HG02970 (cell line): ENCODE measurements at regions not wholly inside any gene's neighbourhood (a gene's known extent, or its start where the extent isn't known, plus 50 kb on each side); places are given as distances from the start of the nearest gene placed in this dataset.

ENCODE experiments used
- ATAC-seq: cut with Tn5 transposase; IDR thresholded peaks from one replicate; pipeline ENCODE4 v1.9.1; 2021; ENCODE audit warnings: mild to moderate bottlenecking, moderate library complexity, moderate number of reproducible peaks; ENCODE audit not compliant: unreplicated experiment, low FRiP score

DNA sequence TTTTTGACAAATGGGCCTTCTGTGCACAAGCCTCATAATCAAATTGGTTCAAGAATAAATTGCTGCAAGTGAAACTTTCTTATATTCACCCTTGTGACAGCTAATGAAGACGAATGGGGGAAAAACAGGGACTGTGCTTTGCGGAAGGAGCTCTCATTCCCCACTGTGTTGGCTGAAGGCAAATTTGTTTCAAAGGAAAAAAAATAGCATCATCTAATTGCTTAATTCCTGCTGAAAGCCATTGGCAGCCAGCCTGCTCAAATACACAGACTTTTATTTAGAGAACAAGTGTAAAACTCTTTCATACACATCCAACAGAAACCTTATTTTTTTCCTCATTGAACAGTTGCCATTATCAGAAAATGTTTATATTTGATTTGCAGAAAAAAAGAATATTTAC, 172.3 kb downstream of the ARL6IP6 start:
- no peak for ATAC-seq

DNA sequence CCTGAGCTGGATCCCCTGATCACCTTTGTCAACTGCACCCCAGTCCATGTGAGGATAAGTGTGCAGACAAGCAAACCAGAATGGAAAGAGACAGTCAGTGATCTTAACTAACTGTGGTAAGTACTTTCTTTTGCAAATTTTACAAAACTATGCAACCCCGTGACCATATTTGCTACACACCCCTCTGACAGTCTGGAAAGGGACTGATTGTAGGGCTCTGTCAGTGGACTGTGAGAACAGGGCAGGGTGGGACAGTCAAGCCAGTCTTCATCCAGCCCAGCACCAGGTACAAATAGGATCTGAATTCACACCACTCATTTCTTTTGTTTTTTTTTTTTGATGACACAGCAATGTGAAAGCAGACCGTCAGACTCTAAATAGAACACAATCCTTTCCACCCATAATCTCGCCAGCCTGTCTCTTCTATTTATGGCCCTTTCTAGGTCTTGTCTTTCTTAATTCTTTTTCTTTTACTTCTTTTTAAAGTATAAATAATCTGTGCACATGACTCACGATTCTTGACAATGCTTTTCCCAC, 165.6 kb downstream of the ARL6IP6 start:
- ATAC-seq, result no peak

DNA sequence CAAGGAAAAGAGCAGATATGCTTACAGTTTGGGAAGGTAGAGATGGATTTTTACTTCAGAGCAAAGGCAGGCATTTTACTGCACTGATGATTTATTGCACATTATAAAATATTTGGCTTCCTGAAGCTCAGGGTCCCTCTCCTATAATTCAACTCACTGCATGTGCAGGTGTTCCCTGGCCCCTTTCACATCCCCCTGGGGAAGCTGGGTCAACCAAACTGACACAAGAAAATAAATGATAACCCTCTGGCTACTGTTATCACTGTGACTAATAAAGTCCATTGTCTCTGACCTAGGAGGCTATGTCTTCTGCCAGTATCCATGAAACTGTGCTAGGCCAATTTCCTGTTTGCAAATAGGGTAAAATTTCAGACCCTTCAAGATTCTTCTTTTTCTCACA, 163.1 kb downstream of the ARL6IP6 start:
- ATAC-seq, result no peak

GRCh38 chr2:152879275-152879674, 160.9 kb downstream of the ARL6IP6 start:
- ATAC-seq, result no peak

GRCh38 chr2:152875701-152876695, 157.6 kb downstream of the ARL6IP6 start:
- no peak for ATAC-seq

DNA sequence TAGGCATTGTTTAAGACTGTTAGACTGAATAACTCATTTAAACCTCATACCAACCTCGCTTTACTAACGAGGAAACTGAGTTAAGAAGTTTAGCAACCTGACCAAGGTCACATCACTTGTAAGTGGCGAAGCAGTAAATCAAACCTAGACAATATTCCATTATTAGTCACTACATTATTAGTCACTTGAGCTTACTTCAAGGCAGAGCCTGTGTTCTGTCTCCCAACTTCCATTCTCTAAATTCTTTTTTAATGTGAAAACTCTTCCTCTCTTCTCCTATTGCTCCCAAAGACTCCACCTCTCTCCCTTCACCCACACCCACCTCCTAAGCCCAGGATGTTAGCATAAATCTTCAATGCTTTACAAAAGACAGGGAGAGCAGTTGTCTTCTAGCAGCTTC, 156.5 kb downstream of the ARL6IP6 start:
- no peak for ATAC-seq

DNA sequence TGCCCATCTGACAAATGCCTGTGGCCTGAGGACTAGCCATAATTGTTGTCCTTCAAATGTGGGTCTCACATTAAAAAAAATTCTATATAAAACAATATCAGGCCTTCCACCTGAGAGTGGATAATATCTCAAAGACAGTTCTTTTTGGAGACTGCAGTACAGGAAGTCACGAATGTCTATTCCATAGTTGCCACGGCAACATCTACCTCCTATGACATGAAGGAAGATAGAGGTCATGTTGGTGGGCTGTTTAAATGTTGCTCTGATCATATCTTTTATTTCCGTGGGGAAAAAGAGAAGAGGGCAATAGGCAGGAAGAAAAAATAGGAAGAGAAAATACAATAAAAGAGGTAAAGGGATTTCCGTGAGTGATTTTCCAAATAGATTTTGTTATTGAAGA, 151.8 kb downstream of the ARL6IP6 start:
- no peak for ATAC-seq

DNA sequence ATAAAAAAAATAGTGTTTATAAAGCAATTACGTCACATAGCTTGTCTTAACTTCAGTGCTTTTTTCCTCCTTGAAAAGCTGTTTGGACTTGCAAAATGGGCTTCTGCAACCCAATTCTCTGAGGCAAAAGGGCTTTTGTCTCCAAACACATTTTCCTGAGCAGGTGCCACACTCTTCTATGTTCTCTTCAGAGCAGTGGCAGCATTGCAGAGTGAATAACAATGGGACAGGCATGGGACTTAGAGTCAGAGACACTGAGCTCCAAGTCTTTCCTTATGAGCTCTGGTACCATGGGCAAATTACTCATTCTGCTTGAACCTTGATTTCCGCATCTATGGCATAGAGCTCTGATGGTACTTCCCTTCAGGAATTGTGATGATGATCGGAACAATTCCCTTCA, 149.0 kb downstream of the ARL6IP6 start:
- no peak for ATAC-seq

DNA sequence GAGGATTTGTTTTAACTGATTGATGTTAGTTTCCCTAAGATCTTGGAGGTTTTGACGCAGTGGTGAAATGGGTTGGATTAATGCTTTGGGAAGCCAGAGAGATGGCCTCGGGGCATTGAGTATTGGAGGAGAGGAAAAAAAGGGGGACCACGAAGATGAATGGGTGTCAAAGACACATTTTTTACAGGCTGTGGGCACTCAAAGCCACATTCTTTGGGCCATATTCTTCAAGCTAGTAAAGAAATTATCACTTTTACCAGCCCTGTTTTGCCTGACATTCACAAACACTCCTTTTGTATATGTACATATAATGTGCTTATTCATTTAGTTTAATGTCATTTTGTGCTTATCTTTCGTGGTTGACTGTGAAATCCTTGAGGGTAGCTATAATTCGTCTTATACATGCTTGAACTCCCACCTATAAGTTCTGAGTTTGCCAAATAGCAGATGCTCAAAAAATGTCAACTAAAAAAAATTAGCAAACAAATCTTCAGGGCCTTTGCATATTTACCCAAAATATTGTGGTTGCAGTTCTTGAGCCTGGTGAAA, 146.3 kb downstream of the ARL6IP6 start:
- ATAC-seq, result no peak

GRCh38 chr2:152863826-152864225, 145.4 kb downstream of the ARL6IP6 start:
- ATAC-seq, result no peak

- ATAC-seq, result no peak
These were observed 143.0 kb downstream of the ARL6IP6 start for GRCh38 chr2:152861349-152861942.

DNA sequence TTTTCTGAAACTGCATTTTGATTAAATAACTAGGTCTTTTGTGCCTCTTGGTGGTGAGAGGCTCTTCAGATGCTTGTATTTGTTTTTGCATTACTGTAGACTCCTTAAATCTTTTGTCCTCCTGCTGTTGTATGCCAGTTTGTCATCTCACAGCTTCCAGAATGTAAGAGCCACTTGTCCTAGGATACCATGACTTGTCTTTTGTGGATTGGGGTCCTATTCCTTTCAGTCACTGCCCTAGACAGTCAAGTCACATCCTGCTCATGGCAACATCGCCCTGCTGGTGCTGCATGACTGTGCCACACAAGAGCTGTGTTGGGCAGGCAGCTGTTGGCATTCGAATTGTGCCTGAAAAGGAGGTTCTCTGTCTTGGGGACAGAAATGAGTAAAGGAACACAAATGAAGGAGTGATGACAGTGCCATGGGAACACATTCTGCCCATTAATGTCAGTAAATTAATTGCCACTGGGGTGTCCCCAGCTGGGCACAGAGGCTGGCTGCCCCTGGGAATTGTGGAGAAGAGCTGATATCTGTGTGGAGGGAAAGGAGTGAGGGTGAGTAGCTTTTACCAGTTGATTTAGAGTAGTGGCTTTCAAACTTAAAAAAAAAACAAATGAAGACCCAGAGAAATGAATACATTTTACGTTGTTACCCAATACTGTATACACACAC, 140.3 kb downstream of the ARL6IP6 start:
- ATAC-seq, result no peak

DNA sequence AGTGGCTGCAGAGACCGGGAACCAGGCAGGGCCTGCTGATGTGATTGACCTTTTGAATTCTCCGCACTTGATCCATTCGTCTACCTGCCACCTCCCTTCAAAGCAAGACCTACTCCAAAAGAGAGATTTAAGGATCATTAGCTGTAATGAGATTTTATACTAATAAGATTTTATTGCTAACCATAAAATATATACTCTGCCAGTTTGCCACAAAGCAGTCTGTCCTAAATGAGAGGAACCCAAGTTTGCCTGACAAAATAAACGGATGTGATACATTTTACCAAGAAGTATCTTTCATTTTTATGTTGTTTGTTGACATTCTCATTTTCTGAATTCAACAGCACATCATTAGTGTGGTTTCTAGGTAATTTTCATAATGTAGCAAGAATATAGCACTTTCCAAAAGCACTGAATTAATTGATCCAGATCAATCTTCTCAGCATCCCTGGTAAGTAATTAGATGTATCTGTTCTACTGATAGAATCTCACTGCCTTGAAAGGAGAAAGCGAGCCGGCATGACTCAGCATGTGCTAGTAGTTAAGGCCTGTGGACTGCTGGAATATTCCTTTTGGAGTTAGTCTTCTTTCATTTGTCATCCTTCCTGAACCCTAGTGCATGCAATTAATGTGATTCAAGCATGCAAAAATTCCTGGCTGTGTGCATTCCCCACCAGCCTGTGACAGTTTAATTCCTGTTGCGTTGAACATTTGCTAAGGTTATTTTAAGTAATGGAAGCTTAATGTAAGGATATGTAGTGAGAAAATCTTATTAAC, 128.5 kb downstream of the ARL6IP6 start:
- no peak for ATAC-seq

GRCh38 chr2:152835674-152836073, 117.3 kb downstream of the ARL6IP6 start:
- ATAC-seq, result no peak

DNA sequence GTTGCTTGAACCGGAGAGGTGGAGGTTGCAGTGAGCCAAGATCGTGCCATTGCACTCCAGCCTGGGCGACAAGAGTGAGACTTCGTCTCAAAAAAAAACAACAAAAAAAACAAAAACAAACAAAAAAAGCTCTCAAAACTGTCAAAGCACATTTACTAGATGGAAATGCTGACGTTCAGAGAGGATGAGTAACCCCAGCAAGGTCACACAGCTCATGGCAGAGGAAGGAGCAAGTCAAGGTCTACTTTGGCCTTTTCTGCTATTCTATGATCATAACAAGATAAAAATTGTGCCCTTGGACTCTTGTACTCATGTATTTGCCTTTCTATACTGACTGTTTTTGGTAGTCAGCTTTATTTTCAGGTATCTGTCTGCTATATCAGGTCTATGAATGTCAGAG, 109.5 kb downstream of the ARL6IP6 start:
- ATAC-seq, result no peak

GRCh38 chr2:152826581-152827279, 108.3 kb downstream of the ARL6IP6 start:
- ATAC-seq, result no peak

DNA sequence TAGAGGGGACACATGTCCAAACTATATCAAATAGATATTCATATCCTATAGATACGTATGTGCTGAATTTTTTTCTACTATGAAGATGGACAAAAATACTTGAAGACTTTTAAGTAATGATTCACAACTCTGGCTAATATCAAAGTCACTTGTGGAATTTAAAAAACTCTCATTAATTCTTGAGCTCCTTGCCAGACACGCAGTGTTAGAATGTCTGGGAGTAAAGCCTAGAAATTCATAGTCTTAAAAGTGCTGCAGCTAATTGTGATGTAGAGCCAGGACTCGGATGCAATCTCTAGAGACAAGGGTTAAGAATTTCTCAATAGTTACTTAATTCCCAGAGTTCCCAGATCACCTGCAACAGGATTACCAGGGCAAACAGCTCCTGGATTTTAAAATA, 107.4 kb downstream of the ARL6IP6 start:
- ATAC-seq, result no peak

DNA sequence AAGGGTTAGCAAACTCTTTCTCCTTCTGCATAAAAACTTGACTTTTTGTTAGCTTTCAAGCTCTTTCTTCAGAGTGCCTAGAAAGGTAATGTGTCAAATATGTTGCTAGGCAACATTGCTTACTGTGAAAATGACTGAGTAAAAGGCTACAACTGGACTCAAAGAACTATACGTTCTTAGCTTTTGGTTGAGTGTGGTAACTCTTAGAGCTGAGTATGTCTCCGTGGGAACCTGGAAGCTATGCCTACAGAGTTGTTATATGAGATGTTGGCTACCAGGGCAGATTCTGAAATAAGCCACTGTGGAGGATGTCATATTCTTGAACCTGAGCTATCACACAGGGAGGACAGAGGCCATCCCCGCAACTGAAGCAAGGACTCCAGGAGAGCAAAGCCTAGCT, 105.5 kb downstream of the ARL6IP6 start:
- no peak for ATAC-seq

DNA sequence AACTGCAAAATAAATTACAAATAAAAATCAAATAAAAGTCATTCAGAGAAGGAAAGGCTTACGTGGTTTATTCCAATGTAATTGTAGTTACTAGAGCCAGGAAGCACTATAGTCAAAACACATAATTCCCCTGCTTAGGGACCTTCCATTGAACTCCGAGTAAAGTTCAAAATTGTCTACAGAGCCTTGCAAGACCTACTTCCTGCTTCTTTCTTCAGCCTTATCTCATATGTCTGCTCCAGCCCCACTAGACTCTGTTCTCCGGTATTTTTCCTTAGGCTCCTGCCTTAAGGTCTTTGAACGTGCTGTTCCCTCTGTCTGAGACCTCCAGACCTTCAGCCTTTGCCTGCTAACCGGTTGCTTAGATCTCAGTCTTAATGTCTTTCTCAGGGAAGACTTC, 104.3 kb downstream of the ARL6IP6 start:
- no peak for ATAC-seq
